ENCODE measurements at regions not wholly inside any gene's neighbourhood (a gene's known extent, or its start where the extent isn't known, plus 50 kb on each side); places are given as distances from the start of the nearest gene placed in this dataset.

- TF ChIP-seq FOXM1 (CRISPR knock-in tag; IDR thresholded peaks at IDR 0.05) = no peak
Observed at GRCh38 chr7:18352339-18353255, 143.0 kb upstream of the HDAC9 start (continued).

- ChIA-PET CTCF (ENCODE audit: low intra/inter-chr PET ratio, low total read pairs) (no interaction called here), POLR2A (no interaction called here)
- in situ Hi-C loops (cut with HindIII; ENCODE audit: extremely low pct_ligation_motif_present, low pct_unique_long_range_greater_than_20kb) (loop anchor here (25.0 kb wide), 1 partner anchor 1309 kb away; no protein-coding TSS in a partner anchor), intact Hi-C loops (cut with micrococcal nuclease; ENCODE audit: unreplicated experiment) (loop anchor here (5.0 kb wide), 2 partner anchors 699 to 1314 kb away; no protein-coding TSS in a partner anchor)
- no peak for TF ChIP-seq SRSF1 (optimal IDR thresholded peaks at IDR 0.05; ENCODE audit: low read depth, low read length)
- Histone ChIP-seq H3K4me1 (ENCODE audit: insufficient read depth, low read length) (no peaks in the 10 kb centered on the region), H3K4me3 (replicated peaks in 1 of 3; ENCODE audit: insufficient read depth in 1 of 3, low read depth in 2 of 3, low read length in 3 of 3) (no peak overlapping the region), H3K79me2 (ENCODE audit: insufficient read depth, low read length) (no peaks in the 10 kb centered on the region), H3K9ac (ENCODE audit: insufficient read depth, low read depth, low read length) (no peak overlapping the region), H3K4me2 (ENCODE audit: low read depth, low read length) (no peak overlapping the region), H4K20me1 (ENCODE audit: insufficient read depth, low read length) (no peaks in the 10 kb centered on the region), H2AFZ (ENCODE audit: low read length) (no peak overlapping the region), H3K27ac (ENCODE audit: extremely low read length, insufficient read depth, low read length) (no peak overlapping the region), H3K9me3 (ENCODE audit: low read length) (no peaks in the 10 kb centered on the region), H3K36me3 (replicated peaks in 1 of 2; ENCODE audit: control insufficient read depth in 1 of 2, insufficient read depth in 2 of 2, low read length in 2 of 2) (no peaks in the 10 kb centered on the region), H3K27me3 (ENCODE audit: control insufficient read depth in 1 of 2, insufficient read depth in 2 of 2, low read length in 2 of 2) (no peaks in the 10 kb centered on the region)
- ATAC-seq = no peak
- no TSS peak for BruUV-seq (replicated peaks)
- no peak for DNase-seq (ENCODE audit: low spot score)
- WGBS (ENCODE audit: low lambda C conversion rate) = 13% methylated on average over 3 of the region's 3 CpGs
- no peak for FAIRE-seq
Observed at GRCh38 chr7:18353339-18353738, 142.2 kb upstream of the HDAC9 start.

GRCh38 chr7:18354108-18355085 lies 141.2 kb upstream of the HDAC9 start:
- TF ChIP-seq CEBPB (IDR thresholded peaks at IDR 0.05; ENCODE audit: borderline replicate concordance, low read depth, low read length) (0 out of 2 replicates have a peak, but pooled peaks have one; percentile 13), ZMAT3 (CRISPR knock-in tag; conservative IDR thresholded peaks at IDR 0.05) (no peak), ZHX2 (IDR thresholded peaks at IDR 0.05; ENCODE audit: low read depth) (no peak), ZHX2 (CRISPR knock-in tag; IDR thresholded peaks at IDR 0.05; ENCODE audit: borderline replicate concordance) (no peak)
- no peak overlapping the region for H3K4me3 ChIP-seq (replicated peaks in 1 of 3; ENCODE audit: insufficient read depth in 1 of 3, low read depth in 2 of 3, low read length in 3 of 3)
- no peak overlapping the region for H3K9ac ChIP-seq (ENCODE audit: insufficient read depth, low read depth, low read length)
- no peak for DNase-seq (ENCODE audit: low spot score)
- no peak overlapping the region for H2AFZ ChIP-seq (ENCODE audit: low read length)
- ATAC-seq = no peak
- no peaks in the 10 kb centered on the region for H3K36me3 ChIP-seq (replicated peaks in 1 of 2; ENCODE audit: control insufficient read depth in 1 of 2, insufficient read depth in 2 of 2, low read length in 2 of 2)
- no peaks in the 10 kb centered on the region for H3K9me3 ChIP-seq (ENCODE audit: low read length)
- no peaks in the 10 kb centered on the region for H3K27me3 ChIP-seq (ENCODE audit: control insufficient read depth in 1 of 2, insufficient read depth in 2 of 2, low read length in 2 of 2)
- H3K79me2 ChIP-seq (ENCODE audit: insufficient read depth, low read length) = no peaks in the 10 kb centered on the region
- ChIA-PET POLR2A (no interaction called here), CTCF (ENCODE audit: low intra/inter-chr PET ratio, low total read pairs) (no interaction called here)
- no TSS peak for BruUV-seq (replicated peaks)
- 48% methylated on average over 6 of the region's 6 CpGs for WGBS (ENCODE audit: low lambda C conversion rate)
- in situ Hi-C loops (cut with HindIII; ENCODE audit: extremely low pct_ligation_motif_present, low pct_unique_long_range_greater_than_20kb) = loop anchor here (25.0 kb wide), 1 partner anchor 1308 kb away; no protein-coding TSS in a partner anchor
- no peaks in the 10 kb centered on the region for H4K20me1 ChIP-seq (ENCODE audit: insufficient read depth, low read length)
- no peak overlapping the region for H3K27ac ChIP-seq (ENCODE audit: extremely low read length, insufficient read depth, low read length)
- H3K4me1 ChIP-seq (ENCODE audit: insufficient read depth, low read length) = no peaks in the 10 kb centered on the region
- H3K4me2 ChIP-seq (ENCODE audit: low read depth, low read length) = no peak overlapping the region
- intact Hi-C loops (cut with micrococcal nuclease; ENCODE audit: unreplicated experiment) = loop anchor here (5.0 kb wide), 2 partner anchors 698 to 1313 kb away; no protein-coding TSS in a partner anchor
- no peak for FAIRE-seq
